Astrocyte (in vitro differentiated cells and primary cell): ENCODE measurements at regions not wholly inside any gene's neighbourhood (a gene's known extent, or its start where the extent isn't known, plus 50 kb on each side); places are given as distances from the start of the nearest gene placed in this dataset.

Source experiments
- CTCF ChIP-seq: IDR thresholded peaks from 2 replicates; pipeline ENCODE4 v1.5.1; 2011; ENCODE audit warnings: low read depth, mild to moderate bottlenecking, inconsistent platforms, low read length, moderate library complexity; ENCODE audit not compliant: insufficient read depth
- EZH2 ChIP-seq: IDR thresholded peaks from 2 replicates; pipeline ENCODE4 v1.6.1; 2012; ENCODE audit warnings: mild to moderate bottlenecking, low read length, inconsistent platforms; ENCODE audit not compliant: insufficient read depth

DNA sequence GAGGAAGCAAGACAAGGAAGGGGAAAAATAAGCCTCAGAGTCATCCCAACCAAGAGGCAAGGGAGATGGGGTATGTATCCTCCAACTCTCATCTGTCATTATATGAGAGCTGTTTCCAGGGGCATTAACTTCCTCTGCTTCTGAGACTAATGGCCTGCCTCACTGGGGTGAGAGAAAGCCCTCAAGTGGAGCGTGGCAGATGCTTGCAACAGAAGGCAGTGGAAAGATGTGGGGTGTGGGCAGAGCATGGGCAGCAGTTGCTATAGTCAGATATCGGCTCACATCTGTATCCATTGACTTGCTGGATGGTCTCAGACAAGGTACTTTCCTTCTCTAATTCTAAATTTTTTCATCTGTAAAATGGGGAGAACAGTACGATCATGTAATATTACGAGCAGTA lies 81.7 kb upstream of the PLCL2 start:
- TF ChIP-seq CTCF, result no peak
- TF ChIP-seq EZH2, result no peak
